Fibroblast of lung (primary cell): ENCODE measurements at regions not wholly inside any gene's neighbourhood (a gene's known extent, or its start where the extent isn't known, plus 50 kb on each side); places are given as distances from the start of the nearest gene placed in this dataset.

Experiments
- DNase-seq, 2 donors: peaks; one replicate each; pipeline versions ENCODE4 v3.0.0 to v3.0.0-alpha.2; 2010; ENCODE audit warnings: low read depth in 2 of 2
- H2AFZ ChIP-seq: 2 replicates; pipeline ENCODE4 v1.5.1; 2012; ENCODE audit warnings: low read length, control low read depth, inconsistent platforms
- H3K27ac ChIP-seq: 2 replicates; pipeline ENCODE4 v1.5.1; 2011; ENCODE audit warnings: low read length, control low read depth; ENCODE audit not compliant: insufficient read depth
- H3K27me3 ChIP-seq: 2 replicates; pipeline ENCODE4 v1.5.1; 2011; ENCODE audit warnings: mild to moderate bottlenecking, low read length; ENCODE audit not compliant: control insufficient read depth, insufficient read depth
- H3K36me3 ChIP-seq: 2 replicates; pipeline ENCODE4 v1.5.1; 2011; ENCODE audit warnings: low read length; ENCODE audit not compliant: control insufficient read depth, insufficient read depth
- H3K4me1 ChIP-seq: 2 replicates; pipeline ENCODE4 v1.5.1; 2011; ENCODE audit warnings: low read length; ENCODE audit not compliant: control insufficient read depth, insufficient read depth; ENCODE audit errors: extremely low read depth
- H3K4me2 ChIP-seq: 2 replicates; pipeline ENCODE4 v1.5.1; 2011; ENCODE audit warnings: low read length, control low read depth; ENCODE audit not compliant: insufficient read depth; ENCODE audit errors: extremely low read depth
- H3K4me3 ChIP-seq, 4 experiments: fragments of 200-600 bp in 1 of 4; sonication (generic) in 1 of 4; replicated peaks in 1 of 4; 2 replicates each; pipeline ENCODE4 v1.5.1; 2011 to 2016; ENCODE audit warnings: low read length in 4 of 4, low read depth in 3 of 4, mild to moderate bottlenecking in 3 of 4, control low read depth in 2 of 4, inconsistent platforms in 1 of 4, mixed read lengths in 1 of 4; ENCODE audit not compliant: insufficient read depth in 1 of 4; ENCODE audit errors: control extremely low read depth in 1 of 4
- H3K79me2 ChIP-seq: 2 replicates; pipeline ENCODE4 v1.5.1; 2012; ENCODE audit warnings: mild to moderate bottlenecking, low read length, inconsistent platforms; ENCODE audit not compliant: control insufficient read depth, insufficient read depth
- H3K9ac ChIP-seq: 2 replicates; pipeline ENCODE4 v1.5.1; 2011; ENCODE audit warnings: mild to moderate bottlenecking, low read length, control low read depth; ENCODE audit not compliant: insufficient read depth
- H3K9me3 ChIP-seq: 2 replicates; pipeline ENCODE4 v1.5.1; 2012; ENCODE audit warnings: low read depth, low read length; ENCODE audit not compliant: control insufficient read depth, insufficient read depth
- H4K20me1 ChIP-seq: 2 replicates; pipeline ENCODE4 v1.5.1; 2011; ENCODE audit warnings: low read length; ENCODE audit not compliant: control insufficient read depth, insufficient read depth; ENCODE audit errors: extremely low read depth
- EZH2 ChIP-seq: IDR thresholded peaks from 2 replicates; pipeline ENCODE4 v1.5.1; 2012; ENCODE audit warnings: low read length, control low read depth, mild to moderate bottlenecking; ENCODE audit errors: missing control alignments
- TF ChIP-seq, protein P1 (sequence below), 2 donors: IDR thresholded peaks in 1 of 2; conservative IDR thresholded peaks in 1 of 2; 1 replicate in 1 of 2; 2 replicates in 1 of 2; pipeline ENCODE4 v1.5.1; 2011 to 2012; ENCODE audit warnings: low read length in 2 of 2, control low read depth in 1 of 2, inconsistent platforms in 1 of 2, low read depth in 1 of 2, mild to moderate bottlenecking in 1 of 2

DNA sequence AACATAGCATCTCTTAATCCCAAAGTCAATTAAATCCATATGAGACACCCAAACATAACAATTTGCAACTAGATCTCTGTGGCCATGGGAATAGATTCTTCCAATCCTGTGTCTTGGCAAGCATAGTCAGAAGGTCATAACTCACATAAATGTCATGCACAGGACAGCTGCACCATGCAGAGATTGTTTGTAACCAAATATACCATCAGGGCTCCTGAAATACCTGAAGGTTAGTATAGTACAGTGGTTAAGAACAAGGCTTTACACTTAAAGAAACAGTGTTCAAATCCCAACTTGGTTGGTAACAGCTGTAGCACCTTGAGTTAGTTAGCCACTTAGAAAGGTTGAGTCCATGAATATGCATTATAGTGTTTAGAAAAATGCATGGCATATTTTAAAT is 82.6 kb upstream of the CCDC190 start:
- Histone ChIP-seq H3K9ac (no peak overlapping the region), H3K36me3 (no peaks in the 10 kb centered on the region), H3K27me3 (no peaks in the 10 kb centered on the region), H3K4me3 (no peak overlapping the region), H3K4me2 (no peak overlapping the region), H3K4me1 (no peaks in the 10 kb centered on the region), H3K79me2 (no peaks in the 10 kb centered on the region), H3K9me3 (no peaks in the 10 kb centered on the region), H2AFZ (no peak overlapping the region), H3K27ac (no peak overlapping the region), H4K20me1 (no peaks in the 10 kb centered on the region)
- peak; percentile 24 to 31 for DNase-seq
- no peak for TF ChIP-seq EZH2
- TF ChIP-seq, protein P1, sequence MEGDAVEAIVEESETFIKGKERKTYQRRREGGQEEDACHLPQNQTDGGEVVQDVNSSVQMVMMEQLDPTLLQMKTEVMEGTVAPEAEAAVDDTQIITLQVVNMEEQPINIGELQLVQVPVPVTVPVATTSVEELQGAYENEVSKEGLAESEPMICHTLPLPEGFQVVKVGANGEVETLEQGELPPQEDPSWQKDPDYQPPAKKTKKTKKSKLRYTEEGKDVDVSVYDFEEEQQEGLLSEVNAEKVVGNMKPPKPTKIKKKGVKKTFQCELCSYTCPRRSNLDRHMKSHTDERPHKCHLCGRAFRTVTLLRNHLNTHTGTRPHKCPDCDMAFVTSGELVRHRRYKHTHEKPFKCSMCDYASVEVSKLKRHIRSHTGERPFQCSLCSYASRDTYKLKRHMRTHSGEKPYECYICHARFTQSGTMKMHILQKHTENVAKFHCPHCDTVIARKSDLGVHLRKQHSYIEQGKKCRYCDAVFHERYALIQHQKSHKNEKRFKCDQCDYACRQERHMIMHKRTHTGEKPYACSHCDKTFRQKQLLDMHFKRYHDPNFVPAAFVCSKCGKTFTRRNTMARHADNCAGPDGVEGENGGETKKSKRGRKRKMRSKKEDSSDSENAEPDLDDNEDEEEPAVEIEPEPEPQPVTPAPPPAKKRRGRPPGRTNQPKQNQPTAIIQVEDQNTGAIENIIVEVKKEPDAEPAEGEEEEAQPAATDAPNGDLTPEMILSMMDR (conservative IDR thresholded peaks at IDR 0.05 in 1 of 2, IDR thresholded peaks at IDR 0.05 in 1 of 2; ENCODE audit: low read depth in 1 of 2, low read length in 2 of 2), result no peak

- Histone ChIP-seq H3K9ac (no peak overlapping the region), H4K20me1 (no peaks in the 10 kb centered on the region), H2AFZ (no peak overlapping the region), H3K4me3 (no peak overlapping the region), H3K27me3 (no peaks in the 10 kb centered on the region), H3K4me1 (no peaks in the 10 kb centered on the region), H3K36me3 (no peaks in the 10 kb centered on the region), H3K4me2 (no peak overlapping the region), H3K9me3 (no peaks in the 10 kb centered on the region), H3K79me2 (no peaks in the 10 kb centered on the region), H3K27ac (no peak overlapping the region)
- DNase-seq, result peak; percentile 31 to 51
- TF ChIP-seq EZH2, result no peak
- TF ChIP-seq, protein P1 (conservative IDR thresholded peaks at IDR 0.05 in 1 of 2, IDR thresholded peaks at IDR 0.05 in 1 of 2; ENCODE audit: low read depth in 1 of 2, low read length in 2 of 2), result no peak
These were observed 82.1 kb upstream of the CCDC190 start for GRCh38 chr1:162942916-162943559.

GRCh38 chr1:162941024-162941423 is 80.0 kb upstream of the CCDC190 start:
- DNase-seq, result no peak

More at GRCh38 chr1:162941024-162941423, 80.0 kb upstream of the CCDC190 start:
- no peak overlapping the region for H3K4me3 ChIP-seq
- H3K36me3 ChIP-seq, result no peaks in the 10 kb centered on the region
- H3K79me2 ChIP-seq, result no peaks in the 10 kb centered on the region
- TF ChIP-seq EZH2, result no peak
- TF ChIP-seq, protein P1 (conservative IDR thresholded peaks at IDR 0.05 in 1 of 2, IDR thresholded peaks at IDR 0.05 in 1 of 2; ENCODE audit: low read depth in 1 of 2, low read length in 2 of 2), result no peak
- H3K4me2 ChIP-seq, result no peak overlapping the region
- H4K20me1 ChIP-seq, result no peaks in the 10 kb centered on the region
- H3K27ac ChIP-seq, result no peak overlapping the region
- H3K9me3 ChIP-seq, result no peaks in the 10 kb centered on the region
- no peak overlapping the region for H3K9ac ChIP-seq
- H3K27me3 ChIP-seq, result no peaks in the 10 kb centered on the region
- no peaks in the 10 kb centered on the region for H3K4me1 ChIP-seq
- no peak overlapping the region for H2AFZ ChIP-seq
